ENCODE measurements at regions not wholly inside any gene's neighbourhood (a gene's known extent, or its start where the extent isn't known, plus 50 kb on each side); places are given as distances from the start of the nearest gene placed in this dataset.

GRCh38 chrY:3037471-3037870, 102.3 kb downstream of the ZFY start:
- TF ChIP-seq EZH2phosphoT487 (IDR thresholded peaks at IDR 0.05; ENCODE audit: borderline replicate concordance, low read length): no peak
- Histone ChIP-seq H3K27ac (ENCODE audit: low read depth, low read length) (no peak overlapping the region), H3K4me1 (ENCODE audit: control insufficient read depth, low read length) (peaks cover 18% of the 10 kb centered on the region), H3K9me3 (ENCODE audit: control insufficient read depth, insufficient read depth, low read length) (no peaks in the 10 kb centered on the region), H3K4me2 (ENCODE audit: low read length) (no peak overlapping the region), H3K9me2 (replicated peaks; ENCODE audit: control insufficient read depth, low read length) (no peaks in the 10 kb centered on the region), H4K20me1 (ENCODE audit: control insufficient read depth, insufficient read depth, low read depth, low read length) (no peaks in the 10 kb centered on the region), H3F3A (ENCODE audit: control insufficient read depth, insufficient read depth) (no peaks in the 10 kb centered on the region), H3K27me3 (ENCODE audit: control insufficient read depth, low read length) (no peaks in the 10 kb centered on the region), H3K4me3 (ENCODE audit: low read length) (no peak overlapping the region), H3K36me3 (ENCODE audit: control insufficient read depth, low read length) (no peaks in the 10 kb centered on the region), H3K79me2 (ENCODE audit: control insufficient read depth, low read length) (no peaks in the 10 kb centered on the region)

GRCh38 chrY:3040415-3040814, 105.2 kb downstream of the ZFY start:
- no peaks in the 10 kb centered on the region for H3K79me2 ChIP-seq (ENCODE audit: control insufficient read depth, low read length)
- no peaks in the 10 kb centered on the region for H3K36me3 ChIP-seq (ENCODE audit: control insufficient read depth, low read length)
- H3K9me3 ChIP-seq (ENCODE audit: control insufficient read depth, insufficient read depth, low read length): no peaks in the 10 kb centered on the region
- H4K20me1 ChIP-seq (ENCODE audit: control insufficient read depth, insufficient read depth, low read depth, low read length): no peaks in the 10 kb centered on the region
- no peaks in the 10 kb centered on the region for H3F3A ChIP-seq (ENCODE audit: control insufficient read depth, insufficient read depth)
- no peaks in the 10 kb centered on the region for H3K9me2 ChIP-seq (replicated peaks; ENCODE audit: control insufficient read depth, low read length)
- no peak overlapping the region for H3K27ac ChIP-seq (ENCODE audit: low read depth, low read length)
- no peaks in the 10 kb centered on the region for H3K27me3 ChIP-seq (ENCODE audit: control insufficient read depth, low read length)
- no peak overlapping the region for H3K4me3 ChIP-seq (ENCODE audit: low read length)
- H3K4me2 ChIP-seq (ENCODE audit: low read length): no peak overlapping the region
- H3K4me1 ChIP-seq (ENCODE audit: control insufficient read depth, low read length): peaks cover 18% of the 10 kb centered on the region
- TF ChIP-seq EZH2phosphoT487 (IDR thresholded peaks at IDR 0.05; ENCODE audit: borderline replicate concordance, low read length): no peak
- no peak for TF ChIP-seq CTCF (IDR thresholded peaks at IDR 0.05; ENCODE audit: low read depth, low read length, poor library complexity, severe bottlenecking)

GRCh38 chrY:3041985-3042384, 106.8 kb downstream of the ZFY start:
- H3K9me2 ChIP-seq (replicated peaks; ENCODE audit: control insufficient read depth, low read length): no peaks in the 10 kb centered on the region
- no peak overlapping the region for H3K4me2 ChIP-seq (ENCODE audit: low read length)
- peaks cover 11% of the 10 kb centered on the region for H3K4me1 ChIP-seq (ENCODE audit: control insufficient read depth, low read length)
- no peaks in the 10 kb centered on the region for H3K27me3 ChIP-seq (ENCODE audit: control insufficient read depth, low read length)
- no peak overlapping the region for H3K27ac ChIP-seq (ENCODE audit: low read depth, low read length)
- TF ChIP-seq CTCF (IDR thresholded peaks at IDR 0.05; ENCODE audit: low read depth, low read length, poor library complexity, severe bottlenecking) (no peak), EZH2phosphoT487 (IDR thresholded peaks at IDR 0.05; ENCODE audit: borderline replicate concordance, low read length) (no peak)
- H4K20me1 ChIP-seq (ENCODE audit: control insufficient read depth, insufficient read depth, low read depth, low read length): no peaks in the 10 kb centered on the region
- no peaks in the 10 kb centered on the region for H3K36me3 ChIP-seq (ENCODE audit: control insufficient read depth, low read length)
- no peak overlapping the region for H3K4me3 ChIP-seq (ENCODE audit: low read length)
- no peaks in the 10 kb centered on the region for H3K9me3 ChIP-seq (ENCODE audit: control insufficient read depth, insufficient read depth, low read length)
- H3F3A ChIP-seq (ENCODE audit: control insufficient read depth, insufficient read depth): no peaks in the 10 kb centered on the region
- no peaks in the 10 kb centered on the region for H3K79me2 ChIP-seq (ENCODE audit: control insufficient read depth, low read length)

GRCh38 chrY:3042901-3043300, 107.7 kb downstream of the ZFY start:
- no peaks in the 10 kb centered on the region for H3K9me3 ChIP-seq (ENCODE audit: control insufficient read depth, insufficient read depth, low read length)
- peaks cover 10% of the 10 kb centered on the region for H3K4me1 ChIP-seq (ENCODE audit: control insufficient read depth, low read length)
- no peak overlapping the region for H3K27ac ChIP-seq (ENCODE audit: low read depth, low read length)
- no peaks in the 10 kb centered on the region for H3K27me3 ChIP-seq (ENCODE audit: control insufficient read depth, low read length)
- H4K20me1 ChIP-seq (ENCODE audit: control insufficient read depth, insufficient read depth, low read depth, low read length): no peaks in the 10 kb centered on the region
- no peaks in the 10 kb centered on the region for H3K36me3 ChIP-seq (ENCODE audit: control insufficient read depth, low read length)
- no peaks in the 10 kb centered on the region for H3F3A ChIP-seq (ENCODE audit: control insufficient read depth, insufficient read depth)
- TF ChIP-seq EZH2phosphoT487 (IDR thresholded peaks at IDR 0.05; ENCODE audit: borderline replicate concordance, low read length) (no peak), CTCF (IDR thresholded peaks at IDR 0.05; ENCODE audit: low read depth, low read length, poor library complexity, severe bottlenecking) (no peak)
- no peak overlapping the region for H3K4me3 ChIP-seq (ENCODE audit: low read length)
- H3K79me2 ChIP-seq (ENCODE audit: control insufficient read depth, low read length): no peaks in the 10 kb centered on the region
- H3K9me2 ChIP-seq (replicated peaks; ENCODE audit: control insufficient read depth, low read length): no peaks in the 10 kb centered on the region
- H3K4me2 ChIP-seq (ENCODE audit: low read length): no peak overlapping the region

All from DOHH2 (cell line).